ENCODE measurements at regions not wholly inside any gene's neighbourhood (a gene's known extent, or its start where the extent isn't known, plus 50 kb on each side); places are given as distances from the start of the nearest gene placed in this dataset.

DNA sequence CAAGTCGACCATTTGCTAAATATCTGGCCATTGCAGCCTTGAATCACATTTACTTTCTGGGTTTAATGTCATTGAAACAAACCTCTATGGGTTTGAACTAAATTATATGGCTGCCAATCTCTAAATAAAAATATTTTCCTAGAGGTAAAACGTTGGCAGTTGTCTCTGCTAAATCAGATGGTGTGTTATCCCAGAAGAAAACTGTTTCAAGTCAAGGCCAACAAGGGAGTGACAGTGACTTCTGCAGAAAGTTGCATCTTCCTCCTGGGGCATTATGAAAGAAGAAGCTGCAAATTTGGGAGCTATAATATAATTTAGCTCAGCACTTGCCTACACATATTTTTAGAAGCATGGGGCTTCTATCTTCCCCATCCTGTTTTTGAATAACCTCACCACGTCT is 116.2 kb downstream of the TTC8 start:
- TF ChIP-seq, protein P1, sequence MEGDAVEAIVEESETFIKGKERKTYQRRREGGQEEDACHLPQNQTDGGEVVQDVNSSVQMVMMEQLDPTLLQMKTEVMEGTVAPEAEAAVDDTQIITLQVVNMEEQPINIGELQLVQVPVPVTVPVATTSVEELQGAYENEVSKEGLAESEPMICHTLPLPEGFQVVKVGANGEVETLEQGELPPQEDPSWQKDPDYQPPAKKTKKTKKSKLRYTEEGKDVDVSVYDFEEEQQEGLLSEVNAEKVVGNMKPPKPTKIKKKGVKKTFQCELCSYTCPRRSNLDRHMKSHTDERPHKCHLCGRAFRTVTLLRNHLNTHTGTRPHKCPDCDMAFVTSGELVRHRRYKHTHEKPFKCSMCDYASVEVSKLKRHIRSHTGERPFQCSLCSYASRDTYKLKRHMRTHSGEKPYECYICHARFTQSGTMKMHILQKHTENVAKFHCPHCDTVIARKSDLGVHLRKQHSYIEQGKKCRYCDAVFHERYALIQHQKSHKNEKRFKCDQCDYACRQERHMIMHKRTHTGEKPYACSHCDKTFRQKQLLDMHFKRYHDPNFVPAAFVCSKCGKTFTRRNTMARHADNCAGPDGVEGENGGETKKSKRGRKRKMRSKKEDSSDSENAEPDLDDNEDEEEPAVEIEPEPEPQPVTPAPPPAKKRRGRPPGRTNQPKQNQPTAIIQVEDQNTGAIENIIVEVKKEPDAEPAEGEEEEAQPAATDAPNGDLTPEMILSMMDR (IDR thresholded peaks at IDR 0.05) = no peak
- TF ChIP-seq POLR2A (IDR thresholded peaks at IDR 0.05) = no peak
